PC-3 (cell line): ENCODE measurements at regions not wholly inside any gene's neighbourhood (a gene's known extent, or its start where the extent isn't known, plus 50 kb on each side); places are given as distances from the start of the nearest gene placed in this dataset.

Experiments used
- EZH2 ChIP-seq: fragments of 300-600 bp; sonication (generic); IDR thresholded peaks from one replicate; pipeline ENCODE4 v1.6.1; 2017; ENCODE audit warnings: antibody characterized with exemption, mild to moderate bottlenecking, low read length; ENCODE audit not compliant: unreplicated experiment
- EZH2phosphoT487 ChIP-seq: fragments of 300-600 bp; sonication (generic); IDR thresholded peaks from 2 replicates; pipeline ENCODE4 v1.6.1; 2018; ENCODE audit warnings: mild to moderate bottlenecking, antibody characterized with exemption, low read length, borderline replicate concordance
- TF ChIP-seq, protein P1 (sequence below): fragments of 300-600 bp; sonication (generic); conservative IDR thresholded peaks from 2 replicates; pipeline ENCODE4 v1.5.1; 2017; ENCODE audit warnings: antibody characterized with exemption, low read depth, mild to moderate bottlenecking, low read length

DNA sequence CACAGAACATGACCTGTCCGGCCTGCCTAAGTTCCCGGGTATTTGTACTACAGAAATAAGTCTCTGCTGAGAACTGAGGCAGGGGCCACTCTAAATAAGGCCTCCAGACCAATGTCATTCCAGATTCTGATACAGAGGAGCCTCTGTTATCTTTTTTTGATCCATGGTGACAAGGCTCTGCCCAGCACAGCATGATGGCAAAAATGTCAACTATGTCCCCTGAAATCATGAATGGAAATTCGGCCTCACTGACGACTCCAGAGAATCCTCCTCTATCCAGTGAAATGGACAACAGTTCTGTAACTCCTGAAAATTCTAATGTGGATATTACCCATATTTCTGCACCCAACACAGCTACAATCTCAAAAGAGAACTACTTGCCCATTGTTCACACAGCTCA lies 335.0 kb downstream of the DNAH5 start:
- TF ChIP-seq, protein P1, sequence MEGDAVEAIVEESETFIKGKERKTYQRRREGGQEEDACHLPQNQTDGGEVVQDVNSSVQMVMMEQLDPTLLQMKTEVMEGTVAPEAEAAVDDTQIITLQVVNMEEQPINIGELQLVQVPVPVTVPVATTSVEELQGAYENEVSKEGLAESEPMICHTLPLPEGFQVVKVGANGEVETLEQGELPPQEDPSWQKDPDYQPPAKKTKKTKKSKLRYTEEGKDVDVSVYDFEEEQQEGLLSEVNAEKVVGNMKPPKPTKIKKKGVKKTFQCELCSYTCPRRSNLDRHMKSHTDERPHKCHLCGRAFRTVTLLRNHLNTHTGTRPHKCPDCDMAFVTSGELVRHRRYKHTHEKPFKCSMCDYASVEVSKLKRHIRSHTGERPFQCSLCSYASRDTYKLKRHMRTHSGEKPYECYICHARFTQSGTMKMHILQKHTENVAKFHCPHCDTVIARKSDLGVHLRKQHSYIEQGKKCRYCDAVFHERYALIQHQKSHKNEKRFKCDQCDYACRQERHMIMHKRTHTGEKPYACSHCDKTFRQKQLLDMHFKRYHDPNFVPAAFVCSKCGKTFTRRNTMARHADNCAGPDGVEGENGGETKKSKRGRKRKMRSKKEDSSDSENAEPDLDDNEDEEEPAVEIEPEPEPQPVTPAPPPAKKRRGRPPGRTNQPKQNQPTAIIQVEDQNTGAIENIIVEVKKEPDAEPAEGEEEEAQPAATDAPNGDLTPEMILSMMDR, result no peak
- TF ChIP-seq EZH2 (no peak), EZH2phosphoT487 (no peak)
